Suprapubic skin (tissue), 4 donors: ENCODE measurements at regions not wholly inside any gene's neighbourhood (a gene's known extent, or its start where the extent isn't known, plus 50 kb on each side); places are given as distances from the start of the nearest gene placed in this dataset.

Experiments used
- DNase-seq, 2 donors: peaks; one replicate each; pipeline ENCODE4 v3.0.0-alpha.2; 2019; ENCODE audit warnings: low spot score in 2 of 2
- H3K27ac ChIP-seq: fragments of 200-600 bp; sonication (generic); one replicate; pipeline ENCODE4 v1.5.1; 2019
- H3K27me3 ChIP-seq: fragments of 200-600 bp; sonication (generic); one replicate; pipeline ENCODE4 v1.5.1; 2019
- H3K36me3 ChIP-seq: fragments of 200-600 bp; sonication (generic); one replicate; pipeline ENCODE4 v1.5.1; 2019
- H3K4me1 ChIP-seq: fragments of 200-600 bp; sonication (generic); one replicate; pipeline ENCODE4 v1.5.1; 2019
- H3K4me3 ChIP-seq: fragments of 200-600 bp; sonication (generic); one replicate; pipeline ENCODE4 v1.5.1; 2019; ENCODE audit warnings: mild to moderate bottlenecking
- H3K9me3 ChIP-seq: fragments of 200-600 bp; sonication (generic); one replicate; pipeline ENCODE4 v1.5.1; 2019
- EP300 ChIP-seq: sonication (generic); formaldehyde crosslinking; IDR thresholded peaks from one replicate; pipeline ENCODE4 v1.6.1; 2017; ENCODE audit warnings: antibody characterized with exemption
- POLR2A ChIP-seq, 2 donors: fragments of 450-650 bp; IDR thresholded peaks; one replicate each; pipeline ENCODE4 v1.6.1; 2017; ENCODE audit warnings: antibody characterized with exemption in 2 of 2, mild to moderate bottlenecking in 2 of 2, moderate library complexity in 2 of 2
- POLR2AphosphoS5 ChIP-seq, 3 donors: sonication (generic); formaldehyde crosslinking; IDR thresholded peaks; one replicate each; pipeline ENCODE4 v1.6.1; 2017; ENCODE audit warnings: antibody characterized with exemption in 3 of 3
- WGBS: methylation state at CpG from one replicate; pipeline ENCODE4 v1.1.5; 2018; 5-methylcytosine and 5-hydroxymethylcytosine counted together
- TF ChIP-seq, protein P1 (sequence below), 2 donors: fragments of 200-600 bp in 1 of 2; fragments of 450-650 bp in 1 of 2; sonication (generic) in 1 of 2; IDR thresholded peaks; one replicate each; pipeline ENCODE4 v1.5.1; 2016 to 2019; ENCODE audit warnings: antibody characterized with exemption in 2 of 2, mild to moderate bottlenecking in 1 of 2, moderate library complexity in 1 of 2

DNA sequence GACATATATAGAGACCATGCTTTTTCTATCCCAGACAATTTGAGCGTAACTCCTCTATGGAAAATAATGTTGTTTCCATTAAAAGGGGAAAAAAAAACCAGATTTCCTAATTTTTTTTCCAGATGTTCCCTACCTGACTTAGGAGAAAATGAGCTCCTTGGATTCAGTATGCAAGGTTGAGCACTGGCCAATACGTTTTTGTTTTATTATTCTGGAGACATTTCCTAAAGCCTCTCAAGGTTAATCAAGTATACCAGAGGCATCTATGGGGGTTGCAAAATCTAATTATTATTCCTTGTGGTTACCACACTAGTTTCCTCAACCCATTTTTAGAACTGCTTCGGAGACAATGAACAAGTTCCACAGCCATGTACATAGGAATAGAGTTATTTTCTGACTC is 291.3 kb downstream of the SLC16A7 start:
- Histone ChIP-seq H3K36me3 (no peaks in the 10 kb centered on the region), H3K4me1 (no peaks in the 10 kb centered on the region), H3K4me3 (no peak overlapping the region), H3K9me3 (no peaks in the 10 kb centered on the region), H3K27ac (no peak overlapping the region), H3K27me3 (no peaks in the 10 kb centered on the region)
- WGBS, result 75% methylated on average over 3 of the region's 3 CpGs
- no peak for TF ChIP-seq EP300
- TF ChIP-seq, protein P1, sequence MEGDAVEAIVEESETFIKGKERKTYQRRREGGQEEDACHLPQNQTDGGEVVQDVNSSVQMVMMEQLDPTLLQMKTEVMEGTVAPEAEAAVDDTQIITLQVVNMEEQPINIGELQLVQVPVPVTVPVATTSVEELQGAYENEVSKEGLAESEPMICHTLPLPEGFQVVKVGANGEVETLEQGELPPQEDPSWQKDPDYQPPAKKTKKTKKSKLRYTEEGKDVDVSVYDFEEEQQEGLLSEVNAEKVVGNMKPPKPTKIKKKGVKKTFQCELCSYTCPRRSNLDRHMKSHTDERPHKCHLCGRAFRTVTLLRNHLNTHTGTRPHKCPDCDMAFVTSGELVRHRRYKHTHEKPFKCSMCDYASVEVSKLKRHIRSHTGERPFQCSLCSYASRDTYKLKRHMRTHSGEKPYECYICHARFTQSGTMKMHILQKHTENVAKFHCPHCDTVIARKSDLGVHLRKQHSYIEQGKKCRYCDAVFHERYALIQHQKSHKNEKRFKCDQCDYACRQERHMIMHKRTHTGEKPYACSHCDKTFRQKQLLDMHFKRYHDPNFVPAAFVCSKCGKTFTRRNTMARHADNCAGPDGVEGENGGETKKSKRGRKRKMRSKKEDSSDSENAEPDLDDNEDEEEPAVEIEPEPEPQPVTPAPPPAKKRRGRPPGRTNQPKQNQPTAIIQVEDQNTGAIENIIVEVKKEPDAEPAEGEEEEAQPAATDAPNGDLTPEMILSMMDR (IDR thresholded peaks at IDR 0.05), result no peak
- no peak for TF ChIP-seq POLR2AphosphoS5 (IDR thresholded peaks at IDR 0.05)
- no peak for TF ChIP-seq POLR2A (IDR thresholded peaks at IDR 0.05)
- DNase-seq, result no peak

DNA sequence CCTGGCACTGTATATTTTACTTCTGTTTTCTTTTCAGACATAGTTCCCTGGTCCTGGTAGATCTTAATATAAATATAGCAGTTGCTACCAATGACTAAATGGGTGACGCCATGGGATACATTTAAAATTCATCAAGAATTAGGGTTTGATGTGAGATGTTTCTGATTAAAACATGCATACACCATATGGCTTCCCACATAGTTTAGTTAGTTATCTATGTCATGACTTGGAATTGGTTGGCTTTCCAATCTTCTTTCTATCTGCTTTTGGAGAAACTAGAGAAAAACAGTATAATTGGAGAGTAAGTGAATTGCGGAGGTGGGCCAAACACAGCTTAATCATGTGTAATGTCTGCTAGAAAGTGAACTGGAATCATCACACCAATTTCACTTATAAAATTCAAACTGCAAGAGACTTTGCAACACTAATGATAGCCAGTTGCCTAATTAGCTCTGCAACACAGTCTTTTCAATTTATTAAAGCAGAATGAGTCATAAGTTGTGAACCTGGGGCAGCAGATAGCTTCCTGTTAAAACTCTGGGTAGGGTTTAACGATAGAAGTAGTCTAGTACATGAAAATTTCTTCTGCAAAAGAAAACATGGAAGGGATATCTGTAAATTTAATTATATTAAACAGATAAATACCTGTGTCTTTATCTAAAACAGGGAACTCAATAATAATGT is 295.2 kb downstream of the SLC16A7 start:
- Histone ChIP-seq H3K27ac (no peak overlapping the region), H3K36me3 (no peaks in the 10 kb centered on the region), H3K27me3 (no peaks in the 10 kb centered on the region), H3K4me1 (no peaks in the 10 kb centered on the region), H3K9me3 (no peaks in the 10 kb centered on the region), H3K4me3 (no peak overlapping the region)
- DNase-seq, result no peak
- WGBS, result 73% methylated on average over 3 of the region's 3 CpGs
- TF ChIP-seq EP300 (no peak), POLR2AphosphoS5 (IDR thresholded peaks at IDR 0.05) (no peak), POLR2A (IDR thresholded peaks at IDR 0.05) (no peak)
- TF ChIP-seq, protein P1 (IDR thresholded peaks at IDR 0.05), result no peak

GRCh38 chr12:59895166-59895775 is 299.4 kb downstream of the SLC16A7 start:
- Histone ChIP-seq H3K27me3 (no peaks in the 10 kb centered on the region), H3K9me3 (no peaks in the 10 kb centered on the region), H3K27ac (no peak overlapping the region), H3K4me1 (no peaks in the 10 kb centered on the region), H3K36me3 (no peaks in the 10 kb centered on the region), H3K4me3 (no peak overlapping the region)
- 69% methylated on average over 1 of the region's 1 CpG for WGBS
- DNase-seq, result no peak
- no peak for TF ChIP-seq POLR2AphosphoS5 (IDR thresholded peaks at IDR 0.05)
- TF ChIP-seq, protein P1 (IDR thresholded peaks at IDR 0.05), result no peak
- TF ChIP-seq EP300, result no peak
- TF ChIP-seq POLR2A (IDR thresholded peaks at IDR 0.05), result no peak

GRCh38 chr12:59904874-59905521 is 309.2 kb downstream of the SLC16A7 start:
- Histone ChIP-seq H3K9me3 (no peaks in the 10 kb centered on the region), H3K36me3 (no peaks in the 10 kb centered on the region), H3K4me3 (no peak overlapping the region), H3K27ac (no peak overlapping the region), H3K4me1 (no peaks in the 10 kb centered on the region), H3K27me3 (no peaks in the 10 kb centered on the region)
- WGBS, result 67% methylated on average over 3 of the region's 3 CpGs
- TF ChIP-seq, protein P1 (IDR thresholded peaks at IDR 0.05), result no peak
- TF ChIP-seq POLR2A (IDR thresholded peaks at IDR 0.05) (no peak), POLR2AphosphoS5 (IDR thresholded peaks at IDR 0.05) (no peak), EP300 (no peak)
- DNase-seq, result no peak

DNA sequence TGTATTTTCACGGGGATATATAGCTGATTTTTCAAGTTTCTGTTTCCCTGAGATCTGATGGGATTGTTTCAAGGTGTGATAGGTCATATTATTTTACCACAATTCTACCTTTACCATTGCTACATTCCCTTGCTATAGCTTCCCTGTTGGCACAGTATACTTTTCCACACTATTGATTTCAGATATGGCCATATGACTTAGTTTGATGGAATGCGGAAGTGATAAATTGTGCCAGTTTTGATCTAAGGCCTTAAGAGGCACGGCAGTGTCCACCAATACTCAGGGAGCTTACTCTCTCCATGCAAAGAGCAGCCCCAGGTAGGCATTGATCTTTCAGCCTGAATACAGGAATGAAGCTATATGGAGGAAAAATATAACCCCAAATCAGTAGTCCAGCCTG is 315.7 kb downstream of the SLC16A7 start:
- H3K27me3 ChIP-seq, result no peaks in the 10 kb centered on the region
- no peak overlapping the region for H3K27ac ChIP-seq
- DNase-seq, result no peak
- no peak for TF ChIP-seq POLR2A (IDR thresholded peaks at IDR 0.05)
- TF ChIP-seq EP300, result no peak
- TF ChIP-seq POLR2AphosphoS5 (IDR thresholded peaks at IDR 0.05), result no peak
- TF ChIP-seq, protein P1 (IDR thresholded peaks at IDR 0.05), result no peak
- H3K4me1 ChIP-seq, result no peaks in the 10 kb centered on the region
- no peaks in the 10 kb centered on the region for H3K36me3 ChIP-seq
- H3K4me3 ChIP-seq, result no peak overlapping the region
- no peaks in the 10 kb centered on the region for H3K9me3 ChIP-seq
- 91% methylated on average over 3 of the region's 3 CpGs for WGBS
